ENCODE measurements at regions not wholly inside any gene's neighbourhood (a gene's known extent, or its start where the extent isn't known, plus 50 kb on each side); places are given as distances from the start of the nearest gene placed in this dataset.

GRCh38 chrX:23493941-23494374 is 159.3 kb downstream of the PTCHD1 start:
- TF ChIP-seq CTCF (IDR thresholded peaks at IDR 0.05; ENCODE audit: low read depth, low read length, missing input control) (no peak), GABPA (IDR thresholded peaks at IDR 0.05 in 1 of 2, conservative IDR thresholded peaks at IDR 0.05 in 1 of 2) (no peak), MAX (IDR thresholded peaks at IDR 0.05) (no peak)

Measured in liver (tissue), 3 donors.